Thoracic aorta (tissue), 2 donors: ENCODE measurements at regions not wholly inside any gene's neighbourhood (a gene's known extent, or its start where the extent isn't known, plus 50 kb on each side); places are given as distances from the start of the nearest gene placed in this dataset.
A peak's percentile ranks its signal among the peaks of the same experiment; 100 is the strongest.

ENCODE experiments used
- ATAC-seq: fragments of 150-250 bp; one replicate; pipeline ENCODE4 v1.8.0; 2017; ENCODE audit warnings: low read depth; ENCODE audit not compliant: insufficient number of reproducible peaks, low FRiP score
- DNase-seq: peaks from one replicate; pipeline ENCODE4 v3.0.0-alpha.2; 2020; ENCODE audit warnings: low spot score
- H3K27ac ChIP-seq, 2 donors: fragments of 200-600 bp; sonication (generic); 1 replicate in 1 of 2; 2 replicates in 1 of 2; pipeline ENCODE4 v1.5.1; 2016; ENCODE audit warnings: mild to moderate bottlenecking in 2 of 2, moderate library complexity in 2 of 2
- H3K27me3 ChIP-seq: fragments of 200-600 bp; sonication (generic); replicated peaks from 2 replicates; pipeline ENCODE4 v1.6.0; 2016; ENCODE audit warnings: mild to moderate bottlenecking; ENCODE audit not compliant: insufficient read depth
- H3K36me3 ChIP-seq: fragments of 200-600 bp; sonication (generic); one replicate; pipeline ENCODE4 v1.5.1; 2016
- H3K4me1 ChIP-seq, 2 donors: fragments of 200-600 bp; sonication (generic); 1 replicate in 1 of 2; 2 replicates in 1 of 2; pipeline versions ENCODE4 v1.5.1 to v1.6.0; 2016; ENCODE audit warnings: low read depth in 2 of 2, mild to moderate bottlenecking in 1 of 2; ENCODE audit not compliant: control insufficient read depth in 1 of 2
- H3K4me3 ChIP-seq: fragments of 200-600 bp; sonication (generic); 2 replicates; pipeline ENCODE4 v1.5.1; 2016; ENCODE audit warnings: mild to moderate bottlenecking
- H3K9me3 ChIP-seq: fragments of 200-600 bp; sonication (generic); 2 replicates; pipeline ENCODE4 v1.5.1; 2016
- TF ChIP-seq, protein P1 (sequence below): fragments of 200-600 bp; sonication (generic); IDR thresholded peaks from one replicate; pipeline ENCODE4 v1.5.1; 2019; ENCODE audit warnings: antibody characterized with exemption

DNA sequence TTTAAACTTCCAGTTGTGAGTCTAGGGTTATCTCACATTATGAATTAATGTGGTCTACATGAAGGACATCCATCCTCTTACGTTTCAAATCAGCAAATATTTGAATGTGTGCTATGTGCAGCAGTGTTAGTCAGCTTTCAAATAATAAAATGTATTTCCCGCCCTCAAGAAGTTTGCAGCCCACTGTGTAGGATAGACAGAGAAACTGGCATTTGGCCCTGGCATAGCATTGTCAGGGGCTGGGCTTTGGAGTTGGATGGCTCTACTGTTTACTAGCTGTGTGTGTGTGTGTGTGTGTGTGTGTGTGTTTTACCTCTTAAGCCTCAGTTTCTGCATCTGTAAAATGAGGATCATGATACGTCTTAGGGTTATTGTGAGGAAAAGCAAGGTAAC, 400.5 kb upstream of the C2CD4B start:
- Histone ChIP-seq H3K36me3 (no peaks in the 10 kb centered on the region), H3K4me3 (no peak overlapping the region), H3K9me3 (no peaks in the 10 kb centered on the region), H3K27ac (peak overlapping the region in 1 of 2 donors; percentile 47), H3K4me1 (peaks cover 19 to 55% of the 10 kb centered on the region in 2 donors), H3K27me3 (no peaks in the 10 kb centered on the region)
- DNase-seq (no peak), ATAC-seq (no peak)
- TF ChIP-seq, protein P1, sequence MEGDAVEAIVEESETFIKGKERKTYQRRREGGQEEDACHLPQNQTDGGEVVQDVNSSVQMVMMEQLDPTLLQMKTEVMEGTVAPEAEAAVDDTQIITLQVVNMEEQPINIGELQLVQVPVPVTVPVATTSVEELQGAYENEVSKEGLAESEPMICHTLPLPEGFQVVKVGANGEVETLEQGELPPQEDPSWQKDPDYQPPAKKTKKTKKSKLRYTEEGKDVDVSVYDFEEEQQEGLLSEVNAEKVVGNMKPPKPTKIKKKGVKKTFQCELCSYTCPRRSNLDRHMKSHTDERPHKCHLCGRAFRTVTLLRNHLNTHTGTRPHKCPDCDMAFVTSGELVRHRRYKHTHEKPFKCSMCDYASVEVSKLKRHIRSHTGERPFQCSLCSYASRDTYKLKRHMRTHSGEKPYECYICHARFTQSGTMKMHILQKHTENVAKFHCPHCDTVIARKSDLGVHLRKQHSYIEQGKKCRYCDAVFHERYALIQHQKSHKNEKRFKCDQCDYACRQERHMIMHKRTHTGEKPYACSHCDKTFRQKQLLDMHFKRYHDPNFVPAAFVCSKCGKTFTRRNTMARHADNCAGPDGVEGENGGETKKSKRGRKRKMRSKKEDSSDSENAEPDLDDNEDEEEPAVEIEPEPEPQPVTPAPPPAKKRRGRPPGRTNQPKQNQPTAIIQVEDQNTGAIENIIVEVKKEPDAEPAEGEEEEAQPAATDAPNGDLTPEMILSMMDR, result no peak

DNA sequence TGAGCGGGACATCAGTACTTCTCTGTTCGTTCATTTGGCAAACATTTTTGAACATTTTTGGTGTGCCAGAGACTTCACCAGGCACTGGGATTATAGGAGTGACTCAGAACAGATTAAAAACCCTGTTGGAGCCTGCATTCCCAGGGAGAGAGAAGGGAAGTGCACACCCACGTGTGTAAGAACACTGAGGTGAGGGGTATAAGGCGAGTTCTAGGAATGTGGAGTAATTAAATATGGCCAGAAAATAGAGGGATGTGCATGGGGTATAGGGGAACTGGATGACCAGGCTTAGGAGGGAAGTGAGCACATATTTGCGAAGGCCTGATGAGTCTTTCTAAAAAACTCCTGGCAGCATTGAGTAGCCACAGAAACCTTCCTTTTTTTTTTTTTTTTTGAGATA, 401.2 kb upstream of the C2CD4B start:
- ATAC-seq, result no peak
- DNase-seq, result no peak
- Histone ChIP-seq H3K4me3 (no peak overlapping the region), H3K36me3 (no peaks in the 10 kb centered on the region), H3K4me1 (peaks cover 20 to 61% of the 10 kb centered on the region in 2 donors), H3K27me3 (no peaks in the 10 kb centered on the region), H3K27ac (peak overlapping the region; percentile 12 to 47), H3K9me3 (no peaks in the 10 kb centered on the region)
- TF ChIP-seq, protein P1, result no peak

DNA sequence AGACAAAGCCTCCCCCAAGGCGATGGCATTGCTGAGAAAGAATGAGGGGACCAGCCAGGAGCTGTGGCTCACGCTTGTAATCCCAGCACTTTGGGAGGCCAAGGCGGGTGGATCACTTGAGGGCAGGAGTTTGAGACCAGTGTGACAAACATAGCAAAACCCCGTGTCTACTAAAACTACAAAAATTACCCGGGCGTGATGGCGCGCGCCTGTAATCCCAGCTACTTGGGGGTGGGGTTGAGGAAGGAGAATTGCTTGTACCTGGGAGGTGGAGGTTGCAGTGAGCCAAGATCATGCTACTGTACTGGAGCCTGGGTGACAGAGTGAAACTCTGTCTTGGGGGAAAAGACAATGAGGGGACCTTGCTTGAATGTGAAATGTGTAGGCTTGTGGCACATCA, 402.4 kb upstream of the C2CD4B start:
- TF ChIP-seq, protein P1, result no peak
- no peak for DNase-seq
- Histone ChIP-seq H3K36me3 (no peaks in the 10 kb centered on the region), H3K27me3 (no peaks in the 10 kb centered on the region), H3K27ac (no peak overlapping the region), H3K4me1 (peaks cover 20 to 67% of the 10 kb centered on the region in 2 donors), H3K4me3 (no peak overlapping the region), H3K9me3 (no peaks in the 10 kb centered on the region)
- no peak for ATAC-seq

DNA sequence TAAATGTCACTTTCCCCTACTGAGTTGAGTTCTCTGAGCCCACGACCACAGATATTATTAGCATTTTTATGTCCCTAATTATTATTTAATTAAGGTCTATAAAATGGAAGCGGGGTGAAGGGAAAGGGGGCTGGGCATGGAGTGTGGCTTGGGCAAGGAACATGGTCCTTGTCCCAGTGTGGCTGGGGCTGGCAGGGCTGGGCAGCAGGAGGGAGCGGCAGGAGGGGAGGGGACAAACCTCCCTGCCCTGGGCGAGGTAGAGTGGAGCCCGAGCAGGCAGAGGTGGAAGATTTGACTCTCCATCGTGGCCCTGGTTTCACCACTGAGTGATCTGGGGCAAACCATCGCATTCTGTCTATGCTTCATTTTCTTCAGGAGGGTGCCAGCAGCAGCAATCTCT, 402.9 kb upstream of the C2CD4B start:
- ATAC-seq, result no peak
- Histone ChIP-seq H3K27me3 (no peaks in the 10 kb centered on the region), H3K4me1 (peaks cover 20 to 67% of the 10 kb centered on the region in 2 donors), H3K36me3 (no peaks in the 10 kb centered on the region), H3K27ac (no peak overlapping the region), H3K9me3 (no peaks in the 10 kb centered on the region), H3K4me3 (no peak overlapping the region)
- DNase-seq, result no peak
- TF ChIP-seq, protein P1, result no peak

DNA sequence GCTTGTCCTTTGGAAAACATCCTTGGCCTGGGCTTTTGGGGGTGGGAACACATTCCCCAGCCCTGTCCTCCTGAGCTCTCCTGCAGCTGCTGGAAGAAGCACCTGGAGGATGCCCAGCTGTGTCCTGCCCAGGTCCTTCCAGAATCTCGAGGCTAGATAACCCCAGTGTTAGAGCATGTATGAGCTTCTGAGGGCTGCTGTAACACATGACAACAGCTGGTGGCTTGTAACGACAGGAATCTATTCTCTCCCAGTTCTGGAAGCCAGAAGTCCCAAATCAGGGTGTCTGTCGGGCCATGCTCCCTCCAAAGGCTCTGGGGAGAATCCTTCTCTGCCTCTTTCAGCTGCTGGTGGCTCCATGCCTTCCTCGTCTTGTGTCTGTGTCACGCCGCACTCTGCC, 403.6 kb upstream of the C2CD4B start:
- no peak overlapping the region for H3K27ac ChIP-seq
- ATAC-seq, result no peak
- TF ChIP-seq, protein P1, result no peak
- H3K9me3 ChIP-seq, result no peaks in the 10 kb centered on the region
- H3K27me3 ChIP-seq, result no peaks in the 10 kb centered on the region
- peaks cover 20 to 61% of the 10 kb centered on the region in 2 donors for H3K4me1 ChIP-seq
- no peak for DNase-seq
- H3K36me3 ChIP-seq, result no peaks in the 10 kb centered on the region
- no peak overlapping the region for H3K4me3 ChIP-seq
